Ovary (tissue), 7 donors: ENCODE measurements at regions not wholly inside any gene's neighbourhood (a gene's known extent, or its start where the extent isn't known, plus 50 kb on each side); places are given as distances from the start of the nearest gene placed in this dataset.
"Not testable (repeated sequence)": the region's sequence is repeated elsewhere in the genome, so short reads cannot be mapped to it uniquely, and the experiment has no call there.

ENCODE experiments used
- DNase-seq, 5 donors: peaks; one replicate each; pipeline ENCODE4 v3.0.0-alpha.2; 2019 to 2020
- H3K27ac ChIP-seq, 2 donors: fragments of 200-600 bp; one replicate each; pipeline versions ENCODE4 v1.5.1 to v1.8.0; 2019 to 2022
- H3K27me3 ChIP-seq: fragments of 200-600 bp; one replicate; pipeline ENCODE4 v1.8.0; 2022
- H3K36me3 ChIP-seq: fragments of 200-600 bp; sonication (generic); one replicate; pipeline ENCODE4 v1.5.1; 2019
- H3K4me1 ChIP-seq: one replicate; pipeline ENCODE4 v1.8.1; 2013; ENCODE audit warnings: mild to moderate bottlenecking, moderate library complexity; ENCODE audit not compliant: insufficient read depth
- H3K4me3 ChIP-seq: fragments of 200-600 bp; sonication (generic); one replicate; pipeline ENCODE4 v1.5.1; 2017
- H3K9me3 ChIP-seq, 2 donors: fragments of 200-600 bp in 1 of 2; sonication (generic) in 1 of 2; one replicate each; pipeline versions ENCODE4 v1.5.1 to v1.8.1; 2013 to 2019; ENCODE audit warnings: mild to moderate bottlenecking in 1 of 2, moderate library complexity in 1 of 2
- CTCF ChIP-seq, 3 donors: fragments of 450-650 bp in 2 of 3; fragments of 200-600 bp in 1 of 3; IDR thresholded peaks; one replicate each; pipeline versions ENCODE4 v1.5.1 to v1.8.0; 2016 to 2022; ENCODE audit warnings: antibody characterized with exemption in 3 of 3, mild to moderate bottlenecking in 1 of 3
- EP300 ChIP-seq: sonication (generic); formaldehyde crosslinking; IDR thresholded peaks from one replicate; pipeline ENCODE4 v1.6.1; 2017; ENCODE audit warnings: antibody characterized with exemption
- POLR2A ChIP-seq: fragments of 450-650 bp; IDR thresholded peaks from one replicate; pipeline ENCODE4 v1.6.1; 2017; ENCODE audit warnings: antibody characterized with exemption, mild to moderate bottlenecking, moderate library complexity
- WGBS, 3 donors: extraction: QIAGEN DNeasy Blood & Tissue Kit in 1 of 3; methylation state at CpG; one replicate each; pipeline versions ENCODE4 v1.1.5 to v1.1.7; 2013 to 2017; 5-methylcytosine and 5-hydroxymethylcytosine counted together
- intact Hi-C, 4 donors: fragments of 100-400 bp; cut with DNase I; formaldehyde crosslinking; loops; one replicate each; pipeline versions ENCODE4 v1.11.0 to v1.15.1; 2022 to 2023
- donor health status: DM: no; HTN: no; CAD: no; lungs with moderate emphysema.
- donor health status: DM: no; HTN: no; CAD: no.
- donor health status: Bipolar disorder and iron deficiency.
- donor health status: DM: no; HTN: no; CAD: no.
- donor health status: DM: yes; HTN: yes; CAD: no.

- no peaks in the 10 kb centered on the region for H3K27me3 ChIP-seq
- intact Hi-C loops = no loop called here
- no peak for DNase-seq
- H3K36me3 ChIP-seq = no peaks in the 10 kb centered on the region
- H3K4me3 ChIP-seq = no peak overlapping the region
- no peak overlapping the region for H3K27ac ChIP-seq
- no peaks in the 10 kb centered on the region for H3K9me3 ChIP-seq
- TF ChIP-seq POLR2A (no peak), CTCF (IDR thresholded peaks at IDR 0.05) (no peak), EP300 (no peak)
- no peaks in the 10 kb centered on the region for H3K4me1 ChIP-seq
- 94 to 98% (median 95%) methylated on average over 6 of the region's 6 CpGs for WGBS, 3 donors
Observed at GRCh38 chr7:149558149-149558861, 60.7 kb upstream of the ZNF746 start.

- H3K4me1 ChIP-seq, H3K4me3 ChIP-seq, intact Hi-C loops, H3K36me3 ChIP-seq, H3K9me3 ChIP-seq, H3K27ac ChIP-seq, H3K27me3 ChIP-seq, DNase-seq: not testable (repeated sequence)
- 94 to 97% (median 96%) methylated on average over 4 of the region's 4 CpGs for WGBS, 3 donors
Observed at GRCh38 chr7:149556525-149556924, 58.9 kb upstream of the ZNF746 start.

- H3K4me3 ChIP-seq, H3K27me3 ChIP-seq, H3K4me1 ChIP-seq, DNase-seq, H3K36me3 ChIP-seq, intact Hi-C loops, H3K9me3 ChIP-seq, H3K27ac ChIP-seq: not testable (repeated sequence)
- 94% methylated on average over 7 to 27 of the region's 31 CpGs; no CpG with 5 or more reads in 1 of the 3 donors for WGBS, 3 donors
Observed at GRCh38 chr7:149554821-149555220, 57.2 kb upstream of the ZNF746 start.

- 98% methylated on average over 18 to 27 of the region's 27 CpGs for WGBS, 3 donors
- H3K4me3 ChIP-seq, H3K36me3 ChIP-seq, intact Hi-C loops, H3K4me1 ChIP-seq, DNase-seq, H3K27me3 ChIP-seq, H3K9me3 ChIP-seq, H3K27ac ChIP-seq: not testable (repeated sequence)
Observed at GRCh38 chr7:149553991-149554390, 56.4 kb upstream of the ZNF746 start.

GRCh38 chr7:149552799-149553198 is 55.2 kb upstream of the ZNF746 start:
- intact Hi-C loops = no loop called here

More at GRCh38 chr7:149552799-149553198, 55.2 kb upstream of the ZNF746 start:
- Histone ChIP-seq H3K27ac (no peak overlapping the region), H3K4me3 (no peak overlapping the region), H3K9me3 (no peaks in the 10 kb centered on the region), H3K4me1 (no peaks in the 10 kb centered on the region), H3K27me3 (no peaks in the 10 kb centered on the region), H3K36me3 (peaks cover 5% of the 10 kb centered on the region)
- WGBS, 3 donors = 78 to 94% (median 93%) methylated on average over 3 of the region's 3 CpGs
- TF ChIP-seq EP300 (no peak), POLR2A (no peak), CTCF (IDR thresholded peaks at IDR 0.05) (no peak)
- DNase-seq = no peak
